HUDEP-2 (cell line): ENCODE measurements at regions not wholly inside any gene's neighbourhood (a gene's known extent, or its start where the extent isn't known, plus 50 kb on each side); places are given as distances from the start of the nearest gene placed in this dataset.
A peak's percentile ranks its signal among the peaks of the same experiment; 100 is the strongest.

Experiments
- DNase-seq, 76 experiments: peaks; one replicate each; lab custom pipeline; 2025; ENCODE audit not compliant: unreplicated experiment in 76 of 76; lab: John Stamatoyannopoulos, UW

DNA sequence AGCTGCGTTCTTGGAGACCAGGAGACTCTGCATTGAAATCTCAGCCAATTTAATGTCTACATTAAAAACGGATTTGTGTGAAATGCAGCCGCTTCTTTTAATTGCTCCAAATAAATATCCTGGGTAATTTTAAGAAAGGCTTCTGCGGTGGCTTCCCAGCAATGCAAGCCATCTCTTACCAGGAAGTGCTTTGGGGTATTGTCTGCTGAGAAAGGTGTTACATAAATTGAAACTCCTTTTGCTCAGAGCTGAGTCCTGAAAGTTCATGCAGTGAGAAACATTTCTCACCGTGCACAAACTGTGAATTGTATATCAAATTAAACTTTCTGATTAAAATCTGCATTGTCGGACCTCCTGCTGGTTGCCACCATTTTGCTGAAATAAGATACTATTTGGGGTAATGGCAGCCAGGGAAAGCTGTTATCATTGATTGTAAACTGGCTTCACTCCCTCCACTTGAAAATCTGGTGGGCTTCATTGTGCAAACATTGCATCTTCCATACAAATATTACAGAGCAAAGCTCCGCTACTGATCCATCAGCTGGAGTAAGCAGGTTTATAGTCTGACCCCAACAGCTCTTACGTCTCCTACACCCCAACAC is 59.5 kb downstream of the ZIC5 start:
- DNase-seq, result no peak

DNA sequence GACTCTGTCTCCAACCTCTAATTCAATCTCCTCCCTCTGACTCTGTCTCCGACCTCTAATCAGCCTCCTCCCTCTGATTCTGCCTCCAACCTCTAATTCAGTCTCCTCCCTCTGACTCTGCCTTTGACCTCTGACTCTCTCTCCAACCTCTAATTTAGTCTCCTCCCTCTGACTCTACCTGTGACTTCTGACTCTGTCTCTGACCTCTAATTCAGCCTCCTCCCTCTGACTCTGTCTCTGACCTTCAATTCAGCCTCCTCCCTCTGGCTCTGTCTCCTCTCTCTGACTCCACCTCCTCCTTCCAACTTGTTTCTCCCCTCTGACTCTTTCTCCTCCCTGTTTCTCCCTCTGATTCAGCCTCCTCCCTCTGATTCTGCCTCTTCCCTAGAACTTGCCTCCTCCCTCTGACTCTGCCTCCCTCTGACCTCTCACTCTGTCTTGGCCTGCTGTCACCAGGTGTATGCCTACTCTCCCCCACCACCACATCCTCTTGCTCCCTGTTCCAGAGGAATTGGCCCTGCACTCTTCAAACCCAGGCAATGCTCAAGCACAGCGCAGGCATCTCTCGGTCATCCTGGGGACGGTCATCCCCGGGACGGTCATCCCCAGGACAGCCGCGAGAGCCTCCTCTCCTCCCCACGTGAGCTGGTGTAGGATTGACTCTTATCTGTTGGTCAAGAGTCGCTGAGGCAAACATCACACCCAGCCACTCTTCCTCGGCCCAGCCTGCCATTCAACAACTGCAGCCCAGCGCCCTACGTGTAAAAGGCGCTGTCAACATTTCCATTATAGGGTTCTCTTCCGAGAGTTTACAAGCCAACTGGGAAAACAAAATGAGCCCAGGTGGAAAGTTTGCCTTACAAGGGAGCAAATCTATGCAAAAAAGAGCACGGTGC is 60.2 kb downstream of the ZIC5 start:
- no peak for DNase-seq

DNA sequence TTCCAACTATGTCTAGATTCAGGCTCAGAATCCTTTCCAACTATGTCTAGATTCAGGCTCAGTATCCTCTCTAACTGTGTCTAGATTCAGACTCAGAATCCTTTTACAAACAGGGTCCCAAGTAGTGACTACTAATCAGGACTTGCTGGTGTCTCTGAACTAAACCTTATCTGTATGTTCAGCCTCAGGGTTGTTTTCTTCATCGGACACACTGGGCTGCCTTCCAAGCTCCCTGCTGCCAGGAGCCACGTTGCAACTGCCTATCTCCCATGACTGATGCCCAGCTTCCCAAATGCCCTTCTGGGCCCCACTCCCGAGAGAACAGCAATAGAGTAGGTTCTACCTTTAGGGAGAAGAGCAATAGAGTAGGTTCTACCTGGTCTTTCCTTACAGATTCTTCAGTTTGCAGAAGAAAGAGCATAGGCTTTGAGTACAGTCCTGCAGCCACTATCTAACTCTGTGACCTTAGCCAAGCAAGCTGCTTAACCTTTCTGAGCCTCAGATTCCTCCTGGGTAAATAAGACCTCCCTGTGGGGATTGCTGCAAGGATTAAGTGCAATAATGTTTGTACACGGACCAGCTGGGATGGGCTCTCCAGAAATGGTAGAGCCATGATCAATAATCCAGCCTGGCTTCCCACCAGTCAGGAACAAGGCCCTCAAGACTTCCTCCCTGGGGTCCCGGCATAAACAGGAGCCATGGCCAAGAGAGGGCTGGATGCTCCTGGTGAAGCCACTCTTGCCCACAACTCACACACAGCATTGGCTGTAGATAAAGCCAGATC is 61.5 kb downstream of the ZIC5 start:
- DNase-seq, result peak in 71 of 76 experiments; percentile 2 to 83 (median 34)

DNA sequence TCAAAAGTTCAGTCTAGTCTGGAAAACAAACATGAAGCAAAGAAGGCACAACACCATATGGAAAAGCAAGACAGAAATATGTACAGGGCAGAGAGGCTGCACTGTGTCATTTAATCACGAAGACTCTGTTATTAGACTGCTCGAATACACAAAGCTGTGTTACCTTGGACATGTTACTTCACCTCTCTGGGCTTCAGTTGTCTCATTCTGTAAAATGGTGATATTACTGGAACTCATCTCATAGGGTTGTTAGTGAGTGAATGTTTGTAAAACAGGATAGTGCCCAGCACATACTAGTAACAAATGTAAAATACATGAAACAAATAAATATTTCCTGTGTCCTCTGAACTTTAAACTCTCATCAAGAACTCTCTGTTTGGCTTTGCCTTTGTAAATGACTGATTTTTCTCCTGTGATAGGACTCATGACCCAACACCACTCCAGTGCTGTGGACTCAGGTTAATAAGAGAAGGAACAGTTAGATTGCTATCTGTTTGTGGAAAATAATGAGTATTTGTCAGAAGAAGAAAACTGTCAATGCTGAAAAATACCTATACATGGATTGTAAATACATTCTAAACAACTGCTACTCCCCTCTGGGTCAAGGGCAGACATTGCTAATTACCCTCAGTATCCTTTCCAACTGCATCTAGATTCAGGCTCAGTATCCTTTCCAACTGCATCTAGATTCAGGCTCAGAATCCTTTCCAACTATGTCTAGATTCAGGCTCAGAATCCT is 62.3 kb downstream of the ZIC5 start:
- no peak for DNase-seq

DNA sequence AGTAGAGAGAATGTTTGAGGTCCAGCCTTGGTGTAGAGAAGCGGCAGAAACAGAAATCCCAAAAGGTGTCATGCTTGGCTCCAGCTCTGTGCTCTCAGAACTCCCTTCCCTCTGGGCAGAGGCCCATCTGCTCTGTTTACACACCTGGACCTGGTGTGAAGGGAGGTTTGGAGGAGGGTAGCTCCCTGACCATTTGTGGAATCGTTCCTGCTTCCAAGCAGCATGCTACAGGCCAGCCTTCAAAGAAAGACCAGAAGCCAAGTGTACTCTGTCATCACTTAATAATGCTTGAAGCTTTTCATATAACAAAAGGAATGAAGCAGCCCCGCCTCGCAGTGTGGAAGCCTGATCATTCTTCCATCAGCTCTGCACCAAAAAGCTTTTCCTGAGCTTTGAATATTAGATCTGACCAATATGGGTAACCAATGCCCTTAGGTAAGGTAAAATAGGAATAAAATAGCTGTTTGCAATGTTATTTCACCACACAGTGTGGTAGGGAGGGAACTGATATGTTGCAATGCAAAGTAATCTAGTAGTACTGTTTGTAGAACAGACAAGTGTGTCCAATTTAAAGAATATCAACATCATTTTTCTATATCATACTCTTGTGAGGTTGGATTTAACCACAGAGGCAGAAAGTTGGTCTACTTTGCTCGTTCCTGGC is 63.3 kb downstream of the ZIC5 start:
- no peak for DNase-seq

DNA sequence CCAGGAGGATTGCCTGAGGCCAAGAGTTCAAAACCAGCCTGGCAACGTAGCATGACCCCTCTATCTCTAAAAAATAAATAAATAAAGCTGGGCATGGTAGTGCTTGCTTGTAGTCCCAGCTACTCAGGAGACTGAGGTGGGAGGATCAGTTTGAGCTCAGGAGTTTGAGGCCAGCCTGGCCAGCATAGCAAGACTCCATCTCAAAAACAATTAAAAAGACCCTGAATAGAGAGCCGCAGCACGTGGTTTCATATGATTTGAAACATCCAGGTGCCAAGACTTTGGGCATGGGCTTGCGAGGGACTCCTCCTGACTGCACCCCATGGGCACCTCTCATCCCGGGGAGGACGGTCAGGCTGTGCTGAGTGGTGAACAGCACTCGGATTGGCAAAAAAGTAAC is 63.9 kb downstream of the ZIC5 start:
- DNase-seq, result no peak

DNA sequence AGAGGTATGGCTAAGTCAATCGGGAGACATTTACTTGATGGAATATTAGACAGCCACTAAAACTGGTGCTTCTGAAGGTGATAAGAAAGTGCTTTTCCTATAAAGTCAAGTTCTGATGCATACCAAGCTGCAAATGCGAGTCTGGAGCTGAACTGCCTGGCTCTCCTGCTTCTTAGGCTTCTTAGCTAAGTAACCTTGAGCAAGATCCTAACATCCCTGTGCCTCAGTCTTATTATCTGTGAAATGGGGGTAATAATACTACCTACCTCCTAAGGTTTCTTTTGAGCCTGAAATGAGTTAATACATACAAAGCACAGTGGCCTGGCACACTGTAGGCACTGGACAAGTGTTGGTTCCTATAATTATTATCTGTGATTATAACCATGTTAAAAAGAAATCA is 64.5 kb downstream of the ZIC5 start:
- DNase-seq, result no peak

DNA sequence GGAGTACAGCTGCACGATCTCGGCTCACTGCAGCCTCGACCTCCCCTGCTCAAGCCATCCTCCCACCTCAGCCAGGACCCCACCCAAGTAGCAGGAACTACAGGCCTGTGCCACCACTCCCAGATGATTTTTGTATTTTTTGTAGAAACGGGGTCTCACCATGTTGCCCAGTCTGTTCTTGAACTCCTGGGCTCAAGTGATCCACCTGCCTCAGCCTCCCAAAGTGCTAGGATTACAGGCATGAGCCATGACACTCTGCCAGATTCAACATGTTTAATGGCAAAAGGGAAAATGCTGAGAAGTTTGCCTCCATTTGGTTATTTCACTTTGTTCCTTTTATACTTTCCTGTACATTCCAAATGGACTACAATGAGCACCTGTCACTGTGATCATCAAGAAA is 65.8 kb downstream of the ZIC5 start:
- no peak for DNase-seq

DNA sequence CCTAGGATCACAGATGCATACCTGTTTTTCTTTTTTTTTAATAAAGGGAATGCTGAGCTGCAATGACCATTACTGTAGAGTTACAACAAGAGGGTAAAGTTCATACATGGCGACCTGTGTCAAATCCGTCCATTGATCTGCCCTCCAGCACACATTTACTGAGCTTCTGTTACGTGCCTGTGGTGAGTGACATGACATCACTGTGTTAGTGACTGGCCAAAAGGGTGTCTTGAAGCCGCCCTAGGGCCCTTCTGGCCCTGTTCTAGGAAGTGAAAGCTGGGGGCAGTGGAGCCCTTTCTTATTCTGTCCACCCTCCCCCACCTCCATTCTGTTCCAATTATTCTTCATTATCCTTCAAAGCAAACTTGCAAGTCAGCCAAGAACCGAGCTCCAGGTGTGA is 66.3 kb downstream of the ZIC5 start:
- no peak for DNase-seq

DNA sequence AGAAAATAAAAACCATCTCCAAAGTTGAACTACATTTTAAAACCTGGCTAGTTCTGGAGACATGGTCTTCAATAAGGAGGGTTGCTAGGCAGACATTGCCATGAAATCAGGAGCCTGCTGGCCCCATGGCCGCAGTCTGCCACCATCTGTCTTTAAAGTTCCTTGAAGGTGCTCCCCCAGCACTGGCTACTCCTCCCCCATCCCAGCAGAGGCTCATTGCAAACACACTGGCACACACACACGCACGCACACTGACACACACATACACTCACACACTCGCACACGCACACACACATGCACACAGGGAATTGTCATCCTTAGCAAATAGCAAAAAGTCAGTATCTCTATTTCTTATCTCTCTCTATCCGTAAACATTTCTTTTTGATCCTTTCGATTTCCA is 68.4 kb downstream of the ZIC5 start:
- DNase-seq, result no peak

DNA sequence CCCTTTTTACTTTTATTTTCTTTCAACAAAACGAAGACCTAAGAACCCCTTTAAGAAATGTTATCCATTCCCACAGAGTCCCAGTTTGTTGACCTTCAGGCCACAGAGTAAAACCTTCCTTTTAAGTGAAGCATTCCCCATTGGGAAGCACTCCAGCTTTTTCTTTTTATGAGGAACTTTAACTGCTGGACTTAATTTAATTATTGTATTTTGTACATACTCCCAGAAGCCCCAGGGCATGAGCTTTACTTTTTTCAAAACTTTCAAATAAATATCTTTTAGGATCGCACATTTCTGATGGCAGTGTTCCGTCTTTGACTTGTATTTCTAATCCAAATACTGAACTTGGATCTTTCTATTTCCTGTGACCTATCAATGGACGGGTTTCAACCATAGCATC is 68.9 kb downstream of the ZIC5 start:
- no peak for DNase-seq

DNA sequence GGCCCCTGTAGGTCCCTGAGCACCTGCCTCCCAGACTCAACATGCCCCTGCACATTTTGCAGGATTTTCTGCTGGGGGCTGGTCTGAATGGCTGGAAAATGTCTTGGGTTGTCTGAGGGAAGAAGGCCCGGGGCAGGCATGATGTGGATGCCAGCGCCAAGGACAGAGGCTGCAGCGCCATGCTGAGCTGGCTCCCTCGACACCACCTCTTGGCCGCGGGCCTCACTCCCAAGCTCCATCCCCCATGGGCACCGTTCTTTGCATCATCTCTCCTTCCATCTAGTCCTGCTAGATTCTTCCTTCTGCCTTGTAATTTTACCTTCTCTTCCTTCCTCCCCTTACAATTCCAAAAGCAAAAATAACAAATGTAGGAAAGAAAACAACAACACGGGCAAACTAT is 70.6 kb downstream of the ZIC5 start:
- DNase-seq, result no peak

DNA sequence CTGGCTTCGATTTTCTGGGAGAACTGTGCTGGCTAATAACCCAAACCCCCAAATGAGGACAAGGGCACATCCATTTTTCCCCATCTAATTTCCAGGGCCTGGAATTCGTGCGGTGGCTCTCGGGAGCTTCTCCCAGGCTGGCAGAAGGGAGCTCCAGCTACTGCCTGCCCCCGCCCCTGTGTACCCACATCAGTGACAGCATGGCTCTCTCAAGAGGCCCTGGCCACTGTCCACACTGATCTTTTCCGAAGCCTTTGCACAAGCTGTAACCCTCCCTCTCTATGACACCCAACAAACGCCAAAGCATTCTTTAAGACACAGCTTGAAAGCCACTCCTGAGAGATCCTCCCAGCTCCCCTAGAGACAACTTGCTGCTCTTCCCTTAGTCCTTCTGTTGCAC is 73.1 kb downstream of the ZIC5 start:
- no peak for DNase-seq

DNA sequence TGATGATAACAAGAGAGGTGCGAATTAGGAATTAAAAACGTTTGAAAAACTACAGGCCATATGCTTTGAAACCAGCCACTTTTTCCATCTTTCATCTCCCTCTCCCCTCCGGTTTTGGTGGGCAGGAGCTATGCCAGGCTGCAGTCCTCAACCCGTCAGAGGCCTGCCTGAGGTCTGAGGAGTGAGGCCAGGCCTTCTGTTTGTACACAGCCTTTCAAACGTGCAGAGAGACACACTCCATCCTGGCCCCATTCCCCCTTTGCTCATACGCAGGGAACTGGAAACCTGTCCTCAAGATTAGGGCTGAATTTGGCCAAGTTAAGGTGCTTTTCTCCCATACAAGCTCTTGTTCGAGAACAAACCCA is 74.5 kb downstream of the ZIC5 start:
- no peak for DNase-seq

DNA sequence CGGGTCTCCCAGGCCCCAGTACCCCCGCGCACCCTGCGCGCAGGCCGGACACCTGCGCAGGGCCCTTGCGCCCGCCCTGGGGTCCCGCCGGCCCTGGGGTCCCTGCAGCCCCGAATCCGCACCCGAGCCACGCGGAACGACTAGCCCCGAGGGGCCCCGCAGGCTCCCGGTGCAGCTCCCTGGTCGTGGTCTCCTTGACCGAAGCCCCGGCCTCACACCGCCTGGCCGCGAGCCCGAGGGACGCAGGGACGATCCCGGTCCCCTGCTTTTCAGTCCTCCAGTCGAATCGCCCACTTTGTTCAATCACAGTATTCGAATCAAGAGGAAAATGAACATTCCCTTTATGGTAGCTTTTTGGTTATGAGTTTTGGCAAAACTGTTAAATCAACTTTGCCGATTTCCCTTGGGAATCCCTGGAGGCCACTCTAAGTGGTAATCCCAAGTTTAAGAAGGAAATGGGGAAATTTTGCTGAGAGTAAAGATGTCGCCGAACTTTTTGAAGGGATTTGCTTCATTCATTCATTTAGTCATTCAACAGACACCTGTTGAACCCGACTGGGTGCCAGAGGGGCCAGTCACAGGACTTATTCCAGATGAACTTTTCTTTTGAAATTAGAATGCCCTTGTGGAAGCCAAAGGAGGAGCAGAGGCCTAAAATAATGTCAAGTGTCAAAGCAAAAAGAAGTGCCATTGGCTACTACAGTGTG is 75.0 kb downstream of the ZIC5 start:
- DNase-seq, result no peak

DNA sequence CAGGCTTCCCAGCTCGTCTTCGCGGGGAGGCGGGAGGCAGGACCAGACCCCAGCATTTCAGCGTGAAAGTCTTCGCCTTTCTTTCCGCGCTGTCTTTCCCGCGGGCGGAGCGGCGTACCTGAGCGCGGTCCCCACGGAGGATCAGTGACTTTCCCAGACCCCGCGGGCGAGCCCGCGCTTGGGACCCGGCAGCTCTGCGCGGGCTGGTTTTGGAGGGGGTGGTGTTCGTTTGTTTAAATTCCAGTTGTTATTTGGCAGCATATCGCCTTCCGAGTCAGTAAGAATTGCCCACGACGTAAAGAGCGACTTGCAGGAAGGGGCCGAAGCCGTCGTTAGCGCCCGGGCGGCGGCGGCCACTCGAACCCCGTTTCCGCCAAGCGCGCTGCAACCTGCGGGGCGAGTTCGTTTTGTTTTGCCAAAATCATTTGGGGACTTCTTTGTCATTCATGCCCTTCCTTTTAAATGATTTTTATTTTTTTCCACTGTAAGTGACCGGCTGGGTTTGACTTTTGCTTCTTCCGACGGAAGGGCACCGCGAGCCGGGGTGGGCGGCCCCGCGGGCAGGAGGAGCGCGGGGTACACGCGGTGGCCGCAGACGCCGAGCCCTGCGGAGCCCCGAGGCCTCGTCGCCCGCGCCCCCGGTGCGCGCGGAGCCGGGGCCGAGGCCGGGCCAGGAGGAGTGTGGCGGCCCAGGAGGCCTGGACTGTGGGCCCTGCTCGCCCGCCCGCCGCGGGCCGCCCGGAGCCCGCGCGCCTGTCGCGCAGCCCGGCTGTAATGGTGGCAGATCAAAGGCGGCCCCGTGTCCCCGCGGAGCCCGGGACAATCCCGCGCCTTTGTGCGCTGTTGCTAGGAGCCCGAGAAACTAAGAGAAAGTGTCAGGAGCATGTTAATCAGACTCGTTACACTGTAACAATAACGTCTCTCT is 75.9 kb downstream of the ZIC5 start:
- no peak for DNase-seq

DNA sequence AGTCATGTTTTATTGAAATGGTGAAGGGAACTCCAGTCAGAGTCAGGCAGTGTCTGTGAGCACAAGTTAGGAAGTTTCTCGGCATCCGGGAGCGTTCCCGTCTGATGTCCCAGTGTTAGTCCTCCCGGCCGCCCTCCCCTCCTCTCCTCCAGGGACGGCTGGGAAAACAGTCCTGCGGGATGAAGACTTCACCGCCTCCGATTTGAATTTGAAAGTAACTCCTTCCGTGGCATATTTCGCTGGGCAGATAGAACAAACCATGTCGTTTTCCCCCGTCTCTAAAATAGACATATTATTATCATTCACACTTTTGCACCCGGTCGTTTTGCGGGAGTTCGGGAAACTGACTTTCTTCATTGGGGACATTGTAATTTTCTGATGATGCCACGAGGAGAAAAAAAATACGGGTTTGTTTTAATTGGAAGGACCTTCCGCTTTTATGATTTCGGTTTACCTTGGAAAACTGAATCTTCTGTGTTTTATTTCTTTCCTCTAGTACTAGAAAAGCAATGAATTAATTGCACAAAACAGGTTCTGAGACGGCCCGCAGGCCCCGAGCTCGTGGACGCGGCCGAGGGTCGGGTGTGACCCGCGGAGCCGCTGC is 76.6 kb downstream of the ZIC5 start:
- no peak for DNase-seq

DNA sequence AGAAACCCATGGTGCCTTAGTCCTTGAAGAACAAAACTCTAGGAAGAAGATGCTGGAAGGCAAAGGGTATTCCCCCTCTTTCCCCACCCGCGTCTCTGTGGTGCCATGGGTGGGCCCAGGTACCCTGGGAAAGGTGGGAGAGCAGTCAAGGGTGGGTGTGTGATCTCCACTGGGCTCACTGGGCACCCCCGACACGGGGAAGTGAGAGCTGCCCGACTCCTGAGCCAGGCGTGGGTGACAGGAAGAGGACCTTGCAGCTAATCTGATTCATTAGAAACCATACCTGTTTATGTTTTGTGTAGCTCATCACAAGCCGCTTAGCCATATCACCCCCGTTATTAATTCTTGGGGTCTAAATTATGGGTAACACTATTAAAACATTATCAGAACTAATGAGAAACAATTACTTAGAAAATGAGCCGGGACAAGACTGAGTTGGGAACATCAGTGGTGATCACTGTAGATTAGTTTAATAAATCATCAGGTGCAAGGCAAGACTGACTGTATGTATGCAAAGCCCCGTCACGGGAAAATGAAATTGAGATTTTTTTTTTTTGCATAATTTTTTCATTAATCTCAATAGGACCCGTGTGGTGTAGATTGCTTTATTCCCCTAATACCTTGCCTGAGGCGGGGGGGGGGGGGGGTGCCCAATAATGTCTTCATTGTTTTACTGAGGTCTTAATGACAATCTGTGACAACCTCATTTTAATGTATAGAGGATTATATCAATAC is 77.3 kb downstream of the ZIC5 start:
- DNase-seq, result no peak
